Neural progenitor cell (in vitro differentiated cells): ENCODE measurements at regions not wholly inside any gene's neighbourhood (a gene's known extent, or its start where the extent isn't known, plus 50 kb on each side); places are given as distances from the start of the nearest gene placed in this dataset.

Experiments
- DNase-seq: peaks from one replicate; pipeline ENCODE4 v3.0.0-alpha.2; 2016; ENCODE audit warnings: low spot score
- H2AFZ ChIP-seq: fragments of 200-600 bp; sonication (generic); replicated peaks from 2 replicates; pipeline ENCODE4 v1.6.1; 2016; ENCODE audit warnings: antibody characterized with exemption
- H3F3A ChIP-seq: fragments of 200-600 bp; sonication (generic); 2 replicates; pipeline ENCODE4 v1.6.1; 2016; ENCODE audit warnings: antibody characterized with exemption, low read depth
- H3K27ac ChIP-seq: fragments of 200-600 bp; sonication (generic); 2 replicates; pipeline ENCODE4 v1.5.1; 2016; ENCODE audit warnings: mild to moderate bottlenecking
- H3K27me3 ChIP-seq: fragments of 200-600 bp; sonication (generic); 2 replicates; pipeline ENCODE4 v1.6.1; 2016; ENCODE audit warnings: mild to moderate bottlenecking, moderate library complexity
- H3K36me3 ChIP-seq: fragments of 200-600 bp; sonication (generic); 2 replicates; pipeline ENCODE4 v1.5.1; 2016
- H3K4me1 ChIP-seq: fragments of 200-600 bp; sonication (generic); 2 replicates; pipeline ENCODE4 v1.6.1; 2016; ENCODE audit warnings: mixed run types
- H3K4me2 ChIP-seq: fragments of 200-600 bp; sonication (generic); 2 replicates; pipeline ENCODE4 v1.6.1; 2016
- H3K4me3 ChIP-seq: fragments of 200-600 bp; sonication (generic); 2 replicates; pipeline ENCODE4 v1.5.1; 2016
- H3K79me2 ChIP-seq: fragments of 200-600 bp; sonication (generic); 2 replicates; pipeline ENCODE4 v1.6.1; 2016; ENCODE audit warnings: low read depth
- H3K9ac ChIP-seq: fragments of 200-600 bp; sonication (generic); 2 replicates; pipeline ENCODE4 v1.6.1; 2016
- H3K9me3 ChIP-seq: fragments of 200-600 bp; sonication (generic); 2 replicates; pipeline ENCODE4 v1.5.1; 2016; ENCODE audit warnings: low read depth
- H4K20me1 ChIP-seq: fragments of 200-600 bp; sonication (generic); 2 replicates; pipeline ENCODE4 v1.6.1; 2016; ENCODE audit warnings: low read depth
- H3K27ac Mint-ChIP-seq: 3 replicates; pipeline ENCODE4 v1.8.0; 2021; ENCODE audit warnings: mixed read lengths
- H3K27me3 Mint-ChIP-seq: 2 replicates; pipeline ENCODE4 v1.8.0; 2022; ENCODE audit warnings: low read depth, mild to moderate bottlenecking, inconsistent platforms, moderate library complexity, mixed read lengths; ENCODE audit not compliant: insufficient read depth
- H3K36me3 Mint-ChIP-seq: 3 replicates; pipeline ENCODE4 v1.8.0; 2021; ENCODE audit warnings: mixed read lengths
- H3K4me1 Mint-ChIP-seq: 3 replicates; pipeline ENCODE4 v1.8.0; 2021; ENCODE audit warnings: mixed read lengths
- H3K4me3 Mint-ChIP-seq: 3 replicates; pipeline ENCODE4 v1.8.0; 2021; ENCODE audit warnings: mild to moderate bottlenecking, moderate library complexity, mixed read lengths
- H3K9me3 Mint-ChIP-seq: 3 replicates; pipeline ENCODE4 v1.8.0; 2020; ENCODE audit warnings: mixed read lengths
- EZH2 ChIP-seq: fragments of 200-600 bp; sonication (generic); IDR thresholded peaks from 2 replicates; pipeline ENCODE4 v1.6.1; 2017; ENCODE audit warnings: antibody characterized with exemption, mild to moderate bottlenecking, moderate library complexity
- EZH2phosphoT487 ChIP-seq: fragments of 200-600 bp; sonication (generic); IDR thresholded peaks from 2 replicates; pipeline ENCODE4 v1.6.1; 2017; ENCODE audit warnings: antibody characterized with exemption
- TF ChIP-seq, protein P1 (sequence below): fragments of 200-600 bp; sonication (generic); IDR thresholded peaks from 2 replicates; pipeline ENCODE4 v1.5.1; 2017; ENCODE audit warnings: antibody characterized with exemption, mild to moderate bottlenecking

DNA sequence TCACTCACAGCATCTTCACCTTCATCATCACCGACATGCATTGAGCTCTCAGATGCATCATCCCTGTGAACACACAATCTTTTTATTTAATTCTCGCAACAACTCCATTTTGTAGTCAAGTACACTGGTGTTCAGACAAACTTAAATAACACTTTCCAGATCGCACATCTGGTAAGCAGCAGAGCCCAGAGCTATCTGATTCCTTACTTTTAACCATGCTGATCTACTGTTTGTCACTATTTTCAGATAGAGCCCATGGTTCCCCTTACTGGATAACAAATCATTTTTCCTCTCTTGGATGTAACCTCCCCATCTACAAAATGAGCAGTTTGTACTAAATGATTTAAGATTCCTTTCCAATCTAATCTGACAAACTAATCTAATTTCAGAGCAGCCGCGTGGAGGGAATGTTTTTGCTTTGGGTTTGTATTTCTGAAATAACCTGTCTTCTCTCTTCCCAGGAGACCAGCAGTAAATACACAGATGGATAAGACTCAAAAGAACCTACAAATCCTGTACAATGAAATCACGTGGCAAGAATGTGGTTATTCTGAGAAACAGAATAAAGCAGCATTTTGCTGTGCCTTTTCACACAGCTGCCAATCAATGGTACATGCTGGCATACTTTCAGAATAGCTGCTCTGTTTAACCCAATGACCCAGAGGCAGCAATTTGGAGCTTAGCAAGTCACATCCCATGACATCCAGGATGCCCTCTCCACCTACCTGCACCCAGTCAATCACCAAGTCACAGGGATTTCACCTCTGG is 72.9 kb upstream of the CCL2 start:
- Histone ChIP-seq H4K20me1 (no peaks in the 10 kb centered on the region), H3K27ac (no peak overlapping the region), H3K4me3 (no peak overlapping the region), H3F3A (no peaks in the 10 kb centered on the region), H2AFZ (no peak overlapping the region), H3K9me3 (no peaks in the 10 kb centered on the region), H3K9ac (no peak overlapping the region), H3K4me2 (no peak overlapping the region), H3K79me2 (no peaks in the 10 kb centered on the region), H3K27me3 (no peaks in the 10 kb centered on the region), H3K4me1 (peaks cover 3% of the 10 kb centered on the region), H3K36me3 (no peaks in the 10 kb centered on the region)
- Mint-ChIP-seq H3K4me1 (peaks cover 4% of the 10 kb centered on the region), H3K27me3 (peaks cover 2% of the 10 kb centered on the region), H3K27ac (no peak overlapping the region), H3K36me3 (no peaks in the 10 kb centered on the region), H3K9me3 (no peaks in the 10 kb centered on the region), H3K4me3 (no peak overlapping the region)
- no peak for TF ChIP-seq EZH2phosphoT487
- TF ChIP-seq, protein P1, sequence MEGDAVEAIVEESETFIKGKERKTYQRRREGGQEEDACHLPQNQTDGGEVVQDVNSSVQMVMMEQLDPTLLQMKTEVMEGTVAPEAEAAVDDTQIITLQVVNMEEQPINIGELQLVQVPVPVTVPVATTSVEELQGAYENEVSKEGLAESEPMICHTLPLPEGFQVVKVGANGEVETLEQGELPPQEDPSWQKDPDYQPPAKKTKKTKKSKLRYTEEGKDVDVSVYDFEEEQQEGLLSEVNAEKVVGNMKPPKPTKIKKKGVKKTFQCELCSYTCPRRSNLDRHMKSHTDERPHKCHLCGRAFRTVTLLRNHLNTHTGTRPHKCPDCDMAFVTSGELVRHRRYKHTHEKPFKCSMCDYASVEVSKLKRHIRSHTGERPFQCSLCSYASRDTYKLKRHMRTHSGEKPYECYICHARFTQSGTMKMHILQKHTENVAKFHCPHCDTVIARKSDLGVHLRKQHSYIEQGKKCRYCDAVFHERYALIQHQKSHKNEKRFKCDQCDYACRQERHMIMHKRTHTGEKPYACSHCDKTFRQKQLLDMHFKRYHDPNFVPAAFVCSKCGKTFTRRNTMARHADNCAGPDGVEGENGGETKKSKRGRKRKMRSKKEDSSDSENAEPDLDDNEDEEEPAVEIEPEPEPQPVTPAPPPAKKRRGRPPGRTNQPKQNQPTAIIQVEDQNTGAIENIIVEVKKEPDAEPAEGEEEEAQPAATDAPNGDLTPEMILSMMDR: no peak
- TF ChIP-seq EZH2: no peak
- DNase-seq: no peak

DNA sequence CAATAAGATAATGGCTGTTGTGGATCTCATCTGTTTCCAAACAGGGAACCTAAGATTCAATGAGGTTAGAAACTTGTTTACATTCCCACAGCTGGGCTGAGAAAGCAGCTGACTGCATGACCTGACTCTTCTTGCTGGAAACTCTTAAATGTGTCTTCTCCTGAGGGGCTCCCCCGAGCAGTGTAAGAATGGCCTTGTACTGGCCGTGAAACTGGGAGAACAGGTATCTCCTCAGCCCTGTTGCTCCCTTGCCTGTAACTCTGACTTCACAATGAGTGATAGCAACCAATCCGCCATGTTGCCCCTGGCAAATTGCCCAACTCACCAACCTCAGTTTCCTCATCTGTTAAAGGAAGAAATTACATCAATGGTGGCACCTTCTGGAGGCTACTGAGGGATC is 59.1 kb upstream of the CCL2 start:
- no peaks in the 10 kb centered on the region for H3K36me3 ChIP-seq
- H3K4me1 Mint-ChIP-seq: no peaks in the 10 kb centered on the region
- H2AFZ ChIP-seq: no peak overlapping the region
- H4K20me1 ChIP-seq: no peaks in the 10 kb centered on the region
- H3K36me3 Mint-ChIP-seq: no peaks in the 10 kb centered on the region
- H3K4me1 ChIP-seq: no peaks in the 10 kb centered on the region
- H3K27ac ChIP-seq: no peak overlapping the region
- no peak overlapping the region for H3K4me3 Mint-ChIP-seq
- H3F3A ChIP-seq: no peaks in the 10 kb centered on the region
- no peak for DNase-seq
- H3K4me2 ChIP-seq: no peak overlapping the region
- H3K9me3 ChIP-seq: no peaks in the 10 kb centered on the region
- no peak overlapping the region for H3K27ac Mint-ChIP-seq
- no peaks in the 10 kb centered on the region for H3K79me2 ChIP-seq
- no peak overlapping the region for H3K9ac ChIP-seq
- peaks cover 26% of the 10 kb centered on the region for H3K27me3 ChIP-seq
- TF ChIP-seq, protein P1: no peak
- TF ChIP-seq EZH2phosphoT487 (no peak), EZH2 (no peak)
- H3K9me3 Mint-ChIP-seq: no peaks in the 10 kb centered on the region
- H3K27me3 Mint-ChIP-seq: no peaks in the 10 kb centered on the region
- H3K4me3 ChIP-seq: no peak overlapping the region

DNA sequence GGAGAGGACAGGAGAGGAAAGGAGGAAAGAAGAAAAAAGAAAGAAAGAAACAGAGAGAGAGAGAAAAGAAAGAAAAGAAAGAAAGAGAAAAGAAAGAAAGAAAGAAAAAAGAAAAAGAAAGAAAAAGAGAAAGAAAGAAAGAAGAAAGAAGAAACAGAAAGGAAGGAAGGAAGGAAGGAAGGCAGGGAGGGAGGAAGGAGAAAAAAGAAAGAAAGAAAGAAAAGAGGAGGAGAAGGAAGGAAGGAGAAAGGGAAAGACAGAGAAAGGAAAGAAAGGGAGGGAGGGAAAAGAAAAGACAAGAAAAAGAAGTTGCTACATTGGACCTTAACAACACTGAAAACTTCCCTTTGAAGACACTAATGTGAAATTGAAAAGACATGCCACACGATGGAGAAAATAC is 56.6 kb upstream of the CCL2 start:
- H3K27me3 Mint-ChIP-seq: no peaks in the 10 kb centered on the region
- H4K20me1 ChIP-seq: no peaks in the 10 kb centered on the region
- no peaks in the 10 kb centered on the region for H3K36me3 ChIP-seq
- no peak for DNase-seq
- H3K4me2 ChIP-seq: no peak overlapping the region
- no peak overlapping the region for H3K27ac ChIP-seq
- H3K36me3 Mint-ChIP-seq: no peaks in the 10 kb centered on the region
- H3K4me1 ChIP-seq: no peaks in the 10 kb centered on the region
- H3K4me3 ChIP-seq: no peak overlapping the region
- H3K79me2 ChIP-seq: no peaks in the 10 kb centered on the region
- no peak overlapping the region for H2AFZ ChIP-seq
- TF ChIP-seq EZH2 (no peak), EZH2phosphoT487 (no peak)
- TF ChIP-seq, protein P1: no peak
- H3K27me3 ChIP-seq: peaks cover 26% of the 10 kb centered on the region
- H3K4me3 Mint-ChIP-seq: no peak overlapping the region
- H3K9me3 Mint-ChIP-seq: peaks cover 4% of the 10 kb centered on the region
- H3K9ac ChIP-seq: no peak overlapping the region
- no peaks in the 10 kb centered on the region for H3F3A ChIP-seq
- no peak overlapping the region for H3K27ac Mint-ChIP-seq
- peaks cover 4% of the 10 kb centered on the region for H3K4me1 Mint-ChIP-seq
- no peaks in the 10 kb centered on the region for H3K9me3 ChIP-seq
